GM12892 (cell line): ENCODE measurements at regions not wholly inside any gene's neighbourhood (a gene's known extent, or its start where the extent isn't known, plus 50 kb on each side); places are given as distances from the start of the nearest gene placed in this dataset.

Experiments used
- POLR2A ChIP-seq: IDR thresholded peaks from 2 replicates; pipeline ENCODE4 v1.6.1; 2011; ENCODE audit warnings: low read depth, low read length, control low read depth
- POLR2AphosphoS5 ChIP-seq: IDR thresholded peaks from 2 replicates; pipeline ENCODE4 v1.6.1; 2011; ENCODE audit warnings: low read depth, low read length, control low read depth

GRCh38 chr10:128839701-128840100, 627.3 kb upstream of the MGMT start:
- TF ChIP-seq POLR2AphosphoS5 (no peak), POLR2A (no peak)
